ENCODE measurements at regions not wholly inside any gene's neighbourhood (a gene's known extent, or its start where the extent isn't known, plus 50 kb on each side); places are given as distances from the start of the nearest gene placed in this dataset.

GRCh38 chr20:40196846-40197436 lies 492.1 kb downstream of the MAFB start:
- Histone ChIP-seq H4K20me1 (ENCODE audit: low read length) (no peaks in the 10 kb centered on the region), H3K4me3 (ENCODE audit: low read length) (no peak overlapping the region), H3K79me2 (ENCODE audit: low read length) (no peaks in the 10 kb centered on the region), H3K36me3 (ENCODE audit: low read depth, low read length) (no peaks in the 10 kb centered on the region), H3K27ac (ENCODE audit: low read length) (no peak overlapping the region), H3K4me1 (ENCODE audit: insufficient read depth, low read length) (no peaks in the 10 kb centered on the region), H3K4me2 (ENCODE audit: low read length) (no peak overlapping the region), H3F3A (ENCODE audit: low read length, unreplicated experiment) (no peaks in the 10 kb centered on the region), H3K9me2 (replicated peaks; ENCODE audit: low read length) (no peaks in the 10 kb centered on the region), H2AFZ (ENCODE audit: low read length) (no peak overlapping the region), H3K9ac (ENCODE audit: low read length) (no peak overlapping the region), H3K27me3 (ENCODE audit: low read length) (no peaks in the 10 kb centered on the region), H3K9me3 (ENCODE audit: low read length) (peaks cover 20% of the 10 kb centered on the region; the same call in 1 of the 2 replicates)
- POLR2A ChIA-PET (ENCODE audit: unreplicated experiment) = no interaction called here
- DNase-seq (no peak), ATAC-seq (no peak)
- intact Hi-C loops (cut with micrococcal nuclease) = no loop called here
- TF ChIP-seq EZH2phosphoT487 (IDR thresholded peaks at IDR 0.05; ENCODE audit: borderline replicate concordance, low read length) (no peak), EZH2 (IDR thresholded peaks at IDR 0.05; ENCODE audit: low read length, unreplicated experiment) (no peak)
- TF ChIP-seq, protein P1, sequence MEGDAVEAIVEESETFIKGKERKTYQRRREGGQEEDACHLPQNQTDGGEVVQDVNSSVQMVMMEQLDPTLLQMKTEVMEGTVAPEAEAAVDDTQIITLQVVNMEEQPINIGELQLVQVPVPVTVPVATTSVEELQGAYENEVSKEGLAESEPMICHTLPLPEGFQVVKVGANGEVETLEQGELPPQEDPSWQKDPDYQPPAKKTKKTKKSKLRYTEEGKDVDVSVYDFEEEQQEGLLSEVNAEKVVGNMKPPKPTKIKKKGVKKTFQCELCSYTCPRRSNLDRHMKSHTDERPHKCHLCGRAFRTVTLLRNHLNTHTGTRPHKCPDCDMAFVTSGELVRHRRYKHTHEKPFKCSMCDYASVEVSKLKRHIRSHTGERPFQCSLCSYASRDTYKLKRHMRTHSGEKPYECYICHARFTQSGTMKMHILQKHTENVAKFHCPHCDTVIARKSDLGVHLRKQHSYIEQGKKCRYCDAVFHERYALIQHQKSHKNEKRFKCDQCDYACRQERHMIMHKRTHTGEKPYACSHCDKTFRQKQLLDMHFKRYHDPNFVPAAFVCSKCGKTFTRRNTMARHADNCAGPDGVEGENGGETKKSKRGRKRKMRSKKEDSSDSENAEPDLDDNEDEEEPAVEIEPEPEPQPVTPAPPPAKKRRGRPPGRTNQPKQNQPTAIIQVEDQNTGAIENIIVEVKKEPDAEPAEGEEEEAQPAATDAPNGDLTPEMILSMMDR (conservative IDR thresholded peaks at IDR 0.05; ENCODE audit: low read depth, low read length) = no peak
- no TSS peak for BruUV-seq (replicated peaks)
- CTCF ChIA-PET = no interaction called here

- no peaks in the 10 kb centered on the region for H3K4me1 ChIP-seq (ENCODE audit: insufficient read depth, low read length)
- CTCF ChIA-PET = no interaction called here
- DNase-seq = no peak
- BruUV-seq (replicated peaks) = no TSS peak
- peaks cover 22% of the 10 kb centered on the region; the same call in 1 of the 2 replicates for H3K9me3 ChIP-seq (ENCODE audit: low read length)
- no peak overlapping the region for H2AFZ ChIP-seq (ENCODE audit: low read length)
- TF ChIP-seq EZH2phosphoT487 (IDR thresholded peaks at IDR 0.05; ENCODE audit: borderline replicate concordance, low read length) (no peak), EZH2 (IDR thresholded peaks at IDR 0.05; ENCODE audit: low read length, unreplicated experiment) (no peak)
- TF ChIP-seq, protein P1 (conservative IDR thresholded peaks at IDR 0.05; ENCODE audit: low read depth, low read length) = no peak
- H3F3A ChIP-seq (ENCODE audit: low read length, unreplicated experiment) = no peaks in the 10 kb centered on the region
- H3K9ac ChIP-seq (ENCODE audit: low read length) = no peak overlapping the region
- no peaks in the 10 kb centered on the region for H3K79me2 ChIP-seq (ENCODE audit: low read length)
- POLR2A ChIA-PET (ENCODE audit: unreplicated experiment) = no interaction called here
- intact Hi-C loops (cut with micrococcal nuclease) = no loop called here
- no peak overlapping the region for H3K4me2 ChIP-seq (ENCODE audit: low read length)
- H3K9me2 ChIP-seq (replicated peaks; ENCODE audit: low read length) = no peaks in the 10 kb centered on the region
- H3K27ac ChIP-seq (ENCODE audit: low read length) = no peak overlapping the region
- H3K36me3 ChIP-seq (ENCODE audit: low read depth, low read length) = no peaks in the 10 kb centered on the region
- H4K20me1 ChIP-seq (ENCODE audit: low read length) = no peaks in the 10 kb centered on the region
- H3K27me3 ChIP-seq (ENCODE audit: low read length) = no peaks in the 10 kb centered on the region
- no peak for ATAC-seq
- no peak overlapping the region for H3K4me3 ChIP-seq (ENCODE audit: low read length)
Measured at GRCh38 chr20:40195742-40196141, 493.3 kb downstream of the MAFB start.

- no peak for ATAC-seq
- H3K4me1 ChIP-seq (ENCODE audit: insufficient read depth, low read length) = no peaks in the 10 kb centered on the region
- H4K20me1 ChIP-seq (ENCODE audit: low read length) = no peaks in the 10 kb centered on the region
- H3K79me2 ChIP-seq (ENCODE audit: low read length) = no peaks in the 10 kb centered on the region
- H3K4me2 ChIP-seq (ENCODE audit: low read length) = no peak overlapping the region
- H3K27ac ChIP-seq (ENCODE audit: low read length) = no peak overlapping the region
- no peaks in the 10 kb centered on the region for H3F3A ChIP-seq (ENCODE audit: low read length, unreplicated experiment)
- ChIA-PET CTCF (no interaction called here), POLR2A (ENCODE audit: unreplicated experiment) (no interaction called here)
- no peaks in the 10 kb centered on the region for H3K36me3 ChIP-seq (ENCODE audit: low read depth, low read length)
- BruUV-seq (replicated peaks) = no TSS peak
- DNase-seq = no peak
- intact Hi-C loops (cut with micrococcal nuclease) = no loop called here
- H2AFZ ChIP-seq (ENCODE audit: low read length) = no peak overlapping the region
- no peak overlapping the region for H3K4me3 ChIP-seq (ENCODE audit: low read length)
- no peaks in the 10 kb centered on the region for H3K9me2 ChIP-seq (replicated peaks; ENCODE audit: low read length)
- H3K9me3 ChIP-seq (ENCODE audit: low read length) = peaks cover 16% of the 10 kb centered on the region
- H3K27me3 ChIP-seq (ENCODE audit: low read length) = no peaks in the 10 kb centered on the region
- no peak overlapping the region for H3K9ac ChIP-seq (ENCODE audit: low read length)
- no peak for TF ChIP-seq EZH2 (IDR thresholded peaks at IDR 0.05; ENCODE audit: low read length, unreplicated experiment)
- no peak for TF ChIP-seq EZH2phosphoT487 (IDR thresholded peaks at IDR 0.05; ENCODE audit: borderline replicate concordance, low read length)
- TF ChIP-seq, protein P1 (conservative IDR thresholded peaks at IDR 0.05; ENCODE audit: low read depth, low read length) = no peak
Measured at GRCh38 chr20:40192529-40192928, 496.5 kb downstream of the MAFB start.
